SU-DHL-6 (cell line): ENCODE measurements at regions not wholly inside any gene's neighbourhood (a gene's known extent, or its start where the extent isn't known, plus 50 kb on each side); places are given as distances from the start of the nearest gene placed in this dataset.

Experiments
- H2AFZ ChIP-seq: fragments of 200-600 bp; sonication (generic); 2 replicates; pipeline ENCODE4 v1.6.1; 2014; ENCODE audit warnings: low read depth, mild to moderate bottlenecking, moderate library complexity, mixed read lengths, antibody characterized with exemption, low read length; ENCODE audit not compliant: severe bottlenecking
- H3F3A ChIP-seq: fragments of 200-600 bp; shearing (Covaris generic); 2 replicates; pipeline ENCODE4 v1.6.0; 2016; ENCODE audit warnings: antibody characterized with exemption, mild to moderate bottlenecking; ENCODE audit not compliant: insufficient read depth
- H3K27ac ChIP-seq: fragments of 200-600 bp; sonication (generic); 2 replicates; pipeline ENCODE4 v1.5.1; 2016; ENCODE audit warnings: low read depth, mild to moderate bottlenecking, low read length, moderate library complexity, mixed read lengths
- H3K27me3 ChIP-seq: fragments of 200-600 bp; sonication (generic), shearing (Covaris generic); 2 replicates; pipeline ENCODE4 v1.6.0; 2014; ENCODE audit warnings: mild to moderate bottlenecking, low read length
- H3K36me3 ChIP-seq: fragments of 200-600 bp; sonication (generic); 2 replicates; pipeline ENCODE4 v1.6.1; 2014; ENCODE audit warnings: mild to moderate bottlenecking, low read length, mixed read lengths
- H3K4me2 ChIP-seq: fragments of 300-600, 200-600 bp; shearing (Covaris generic), sonication (generic); 2 replicates; pipeline ENCODE4 v1.6.0; 2014; ENCODE audit warnings: low read length, low read depth, mild to moderate bottlenecking; ENCODE audit not compliant: poor library complexity, severe bottlenecking
- H3K4me3 ChIP-seq: fragments of 200-600 bp; sonication (generic); 2 replicates; pipeline ENCODE4 v1.5.1; 2014; ENCODE audit warnings: antibody characterized with exemption, low read length, mild to moderate bottlenecking, mixed read lengths; ENCODE audit not compliant: insufficient read depth, poor library complexity, severe bottlenecking
- H3K79me2 ChIP-seq: fragments of 200-600 bp; sonication (generic); 2 replicates; pipeline ENCODE4 v1.6.1; 2014; ENCODE audit warnings: mild to moderate bottlenecking, low read length, moderate library complexity; ENCODE audit not compliant: insufficient read depth
- H3K9ac ChIP-seq: fragments of 200-600 bp; sonication (generic); 2 replicates; pipeline ENCODE4 v1.7.0; 2014; ENCODE audit warnings: mild to moderate bottlenecking, low read length
- H3K9me2 ChIP-seq: fragments of 200-600 bp; sonication (generic); replicated peaks from 2 replicates; pipeline ENCODE4 v1.6.1; 2014; ENCODE audit warnings: low read length; ENCODE audit not compliant: insufficient read depth
- H3K9me3 ChIP-seq: fragments of 200-600 bp; sonication (generic); 2 replicates; pipeline ENCODE4 v1.6.1; 2014; ENCODE audit warnings: low read length, mixed read lengths; ENCODE audit not compliant: insufficient read depth
- H4K20me1 ChIP-seq: fragments of 200-600 bp; sonication (generic); 2 replicates; pipeline ENCODE4 v1.6.1; 2014; ENCODE audit warnings: low read depth, mild to moderate bottlenecking, antibody characterized with exemption, low read length, moderate library complexity, mixed read lengths
- CTCF ChIP-seq: fragments of 200-600 bp; sonication (generic); IDR thresholded peaks from one replicate; pipeline ENCODE4 v1.5.1; 2017; ENCODE audit warnings: antibody characterized with exemption, mild to moderate bottlenecking, low read length, moderate library complexity; ENCODE audit not compliant: insufficient read depth, poor library complexity, severe bottlenecking
- EZH2phosphoT487 ChIP-seq: fragments of 200-600 bp; sonication (generic), shearing (Covaris generic); conservative IDR thresholded peaks from 2 replicates; pipeline ENCODE4 v1.6.1; 2018; ENCODE audit warnings: mild to moderate bottlenecking, antibody characterized with exemption, low read length, moderate library complexity, mixed read lengths

GRCh38 chr17:36816907-36817288 lies 120.4 kb upstream of the LHX1 start:
- H3K4me2 ChIP-seq = no peak overlapping the region

GRCh38 chr17:36817483-36818048 lies 119.7 kb upstream of the LHX1 start:
- no peak for TF ChIP-seq CTCF
- no peak for TF ChIP-seq EZH2phosphoT487
- Histone ChIP-seq H3K9ac (no peak overlapping the region), H3K4me3 (no peak overlapping the region), H2AFZ (no peak overlapping the region), H3K27me3 (no peaks in the 10 kb centered on the region), H3K27ac (no peak overlapping the region), H3K4me2 (no peak overlapping the region), H3K9me3 (no peaks in the 10 kb centered on the region), H3F3A (no peaks in the 10 kb centered on the region), H3K79me2 (no peaks in the 10 kb centered on the region), H3K36me3 (no peaks in the 10 kb centered on the region), H4K20me1 (no peaks in the 10 kb centered on the region), H3K9me2 (no peaks in the 10 kb centered on the region)

More at GRCh38 chr17:36816907-36817288, 120.4 kb upstream of the LHX1 start:
- Histone ChIP-seq H3K9me3 (no peaks in the 10 kb centered on the region), H2AFZ (no peak overlapping the region), H3F3A (no peaks in the 10 kb centered on the region), H3K27me3 (no peaks in the 10 kb centered on the region), H3K36me3 (no peaks in the 10 kb centered on the region), H3K27ac (no peak overlapping the region), H3K4me3 (no peak overlapping the region), H3K9ac (no peak overlapping the region), H4K20me1 (no peaks in the 10 kb centered on the region), H3K9me2 (no peaks in the 10 kb centered on the region), H3K79me2 (no peaks in the 10 kb centered on the region)
- TF ChIP-seq EZH2phosphoT487 (no peak), CTCF (no peak)

GRCh38 chr17:36818134-36818825 lies 119.0 kb upstream of the LHX1 start:
- Histone ChIP-seq H2AFZ (no peak overlapping the region), H3K4me3 (no peak overlapping the region), H4K20me1 (no peaks in the 10 kb centered on the region), H3K27me3 (no peaks in the 10 kb centered on the region), H3K79me2 (no peaks in the 10 kb centered on the region), H3K9me3 (no peaks in the 10 kb centered on the region), H3K9me2 (no peaks in the 10 kb centered on the region), H3K27ac (no peak overlapping the region), H3K36me3 (no peaks in the 10 kb centered on the region), H3F3A (no peaks in the 10 kb centered on the region), H3K4me2 (no peak overlapping the region), H3K9ac (no peak overlapping the region)
- no peak for TF ChIP-seq EZH2phosphoT487
